ENCODE measurements at regions not wholly inside any gene's neighbourhood (a gene's known extent, or its start where the extent isn't known, plus 50 kb on each side); places are given as distances from the start of the nearest gene placed in this dataset.
A peak's percentile ranks its signal among the peaks of the same experiment; 100 is the strongest.

DNA sequence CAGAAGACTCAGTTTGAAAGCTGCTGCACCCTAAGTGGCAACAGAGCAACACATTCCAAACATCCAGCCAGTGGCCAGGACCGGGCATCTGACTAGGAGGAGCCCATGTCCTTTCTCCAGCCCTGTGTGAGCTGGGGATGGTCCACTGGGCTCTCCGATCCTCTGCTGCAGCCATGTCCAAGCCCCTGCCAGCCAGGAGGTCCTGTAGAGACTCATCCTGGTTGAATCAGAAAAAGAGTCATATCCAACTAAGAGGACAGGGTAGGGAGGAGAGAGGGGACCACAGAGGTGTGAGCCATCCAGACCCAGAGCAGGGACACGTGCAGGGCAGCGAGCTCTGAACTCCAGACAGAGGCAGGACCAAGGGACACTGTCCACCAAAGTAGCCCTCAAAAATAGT lies 163.0 kb upstream of the CDH5 start:
- H3K4me3 ChIP-seq (ENCODE audit: control insufficient read depth, low read depth, low read length): no peak overlapping the region
- TF ChIP-seq CTCF (conservative IDR thresholded peaks at IDR 0.05; ENCODE audit: control insufficient read depth, insufficient read depth, low read depth, low read length): no peak
- DNase-seq (ENCODE audit: low read depth): no peak

GRCh38 chr16:66199189-66199588 lies 167.3 kb upstream of the CDH5 start:
- H3K4me3 ChIP-seq (ENCODE audit: control insufficient read depth, low read depth, low read length): no peak overlapping the region
- TF ChIP-seq CTCF (conservative IDR thresholded peaks at IDR 0.05; ENCODE audit: control insufficient read depth, insufficient read depth, low read depth, low read length): no peak
- DNase-seq (ENCODE audit: low read depth): peak; percentile 42

DNA sequence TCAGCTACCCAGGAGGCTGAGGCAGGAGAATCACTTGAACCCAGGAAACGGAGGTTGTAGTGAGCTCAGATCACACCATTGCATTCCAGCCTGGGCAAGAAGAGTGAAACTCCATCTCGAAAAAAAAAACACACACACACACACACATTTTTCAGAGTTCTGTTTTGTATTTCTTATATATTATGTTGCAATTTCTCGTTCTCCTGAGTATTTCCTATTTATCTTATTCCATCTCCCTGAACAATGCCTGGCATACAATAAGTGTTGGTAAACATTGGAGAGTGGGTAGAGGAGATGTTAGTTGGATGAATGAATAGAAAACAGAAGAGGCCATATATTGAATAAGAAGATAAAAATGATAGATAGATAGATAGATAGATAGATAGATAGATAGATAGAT lies 167.8 kb upstream of the CDH5 start:
- no peak for DNase-seq (ENCODE audit: low read depth)
- no peak overlapping the region for H3K4me3 ChIP-seq (ENCODE audit: control insufficient read depth, low read depth, low read length)
- no peak for TF ChIP-seq CTCF (conservative IDR thresholded peaks at IDR 0.05; ENCODE audit: control insufficient read depth, insufficient read depth, low read depth, low read length)

GRCh38 chr16:66197668-66198278 lies 168.7 kb upstream of the CDH5 start:
- no peak overlapping the region for H3K4me3 ChIP-seq (ENCODE audit: control insufficient read depth, low read depth, low read length)

DNA sequence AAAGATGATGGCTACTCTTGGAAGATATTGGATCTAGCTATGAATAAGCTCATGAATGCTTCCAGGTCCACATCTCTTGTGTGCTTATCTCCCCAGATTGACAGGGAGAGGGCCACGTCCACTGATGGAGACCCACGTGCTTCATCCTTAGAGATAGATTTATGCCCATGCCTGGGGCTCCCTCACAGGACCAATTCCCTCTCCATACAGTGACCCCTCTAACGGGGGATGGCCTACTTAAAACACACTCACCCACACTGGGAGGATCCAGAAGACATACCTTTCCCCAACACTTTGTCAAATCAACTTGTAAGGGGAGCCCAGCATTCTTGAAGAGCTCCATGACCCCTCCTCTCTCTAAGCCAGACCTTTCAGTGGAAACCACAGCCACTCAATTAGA lies 169.7 kb upstream of the CDH5 start:
- TF ChIP-seq CTCF (conservative IDR thresholded peaks at IDR 0.05; ENCODE audit: control insufficient read depth, insufficient read depth, low read depth, low read length): no peak
- DNase-seq (ENCODE audit: low read depth): no peak
- H3K4me3 ChIP-seq (ENCODE audit: control insufficient read depth, low read depth, low read length): no peak overlapping the region

More at GRCh38 chr16:66197668-66198278, 168.7 kb upstream of the CDH5 start:
- no peak for TF ChIP-seq CTCF (conservative IDR thresholded peaks at IDR 0.05; ENCODE audit: control insufficient read depth, insufficient read depth, low read depth, low read length)
- no peak for DNase-seq (ENCODE audit: low read depth)

GRCh38 chr16:66194866-66195265 lies 171.6 kb upstream of the CDH5 start:
- TF ChIP-seq CTCF (conservative IDR thresholded peaks at IDR 0.05; ENCODE audit: control insufficient read depth, insufficient read depth, low read depth, low read length): no peak
- no peak overlapping the region for H3K4me3 ChIP-seq (ENCODE audit: control insufficient read depth, low read depth, low read length)
- DNase-seq (ENCODE audit: low read depth): no peak

Data from fibroblast of mammary gland (primary cell).